Ovary (tissue), 3 donors: ENCODE measurements at regions not wholly inside any gene's neighbourhood (a gene's known extent, or its start where the extent isn't known, plus 50 kb on each side); places are given as distances from the start of the nearest gene placed in this dataset.

ENCODE experiments used
- CTCF ChIP-seq, 3 donors: fragments of 450-650 bp in 2 of 3; fragments of 200-600 bp in 1 of 3; IDR thresholded peaks; one replicate each; pipeline versions ENCODE4 v1.5.1 to v1.8.0; 2016 to 2022; ENCODE audit warnings: antibody characterized with exemption in 3 of 3, mild to moderate bottlenecking in 1 of 3
- POLR2A ChIP-seq: fragments of 450-650 bp; IDR thresholded peaks from one replicate; pipeline ENCODE4 v1.6.1; 2017; ENCODE audit warnings: antibody characterized with exemption, mild to moderate bottlenecking, moderate library complexity
- donor health status: DM: no; HTN: no; CAD: no.

DNA sequence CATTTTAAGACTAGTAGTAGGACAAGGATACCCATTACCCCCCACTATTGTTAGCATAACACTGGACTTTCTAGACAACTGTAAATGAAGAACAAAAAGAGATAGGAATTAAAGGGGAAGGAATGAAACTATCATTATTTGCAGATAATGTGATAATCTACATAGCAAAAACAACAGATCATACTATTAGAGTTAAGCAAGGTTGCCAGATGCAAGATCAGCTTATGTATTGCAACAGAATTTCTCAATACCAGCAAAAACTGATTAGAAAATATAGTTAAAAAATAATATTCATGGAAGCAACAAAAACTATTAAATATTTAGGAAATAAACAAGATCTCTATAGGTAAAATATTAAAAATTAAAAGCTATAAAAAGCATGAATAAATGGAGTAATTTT is 194.4 kb upstream of the SPRED2 start:
- TF ChIP-seq CTCF (IDR thresholded peaks at IDR 0.05) (no peak), POLR2A (no peak)
